ENCODE measurements at regions not wholly inside any gene's neighbourhood (a gene's known extent, or its start where the extent isn't known, plus 50 kb on each side); places are given as distances from the start of the nearest gene placed in this dataset.

DNA sequence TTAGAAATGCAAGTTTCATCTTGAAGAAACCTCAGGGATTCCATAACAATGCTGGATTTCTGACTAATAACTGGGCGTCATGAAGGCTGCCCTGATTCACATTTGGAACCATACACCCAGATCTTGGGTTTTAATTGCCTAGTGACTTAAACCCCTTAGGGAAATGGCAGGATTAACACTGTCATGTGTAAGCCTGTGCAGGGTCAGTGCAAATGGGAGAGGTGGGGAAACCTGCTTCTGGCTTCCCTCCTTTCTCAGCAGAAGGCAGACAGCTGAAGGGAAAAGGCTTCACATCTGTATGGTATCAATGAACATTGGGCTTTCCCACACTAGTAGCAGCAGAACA lies 364.2 kb downstream of the ANKRD30A start:
- TF ChIP-seq, protein P1, sequence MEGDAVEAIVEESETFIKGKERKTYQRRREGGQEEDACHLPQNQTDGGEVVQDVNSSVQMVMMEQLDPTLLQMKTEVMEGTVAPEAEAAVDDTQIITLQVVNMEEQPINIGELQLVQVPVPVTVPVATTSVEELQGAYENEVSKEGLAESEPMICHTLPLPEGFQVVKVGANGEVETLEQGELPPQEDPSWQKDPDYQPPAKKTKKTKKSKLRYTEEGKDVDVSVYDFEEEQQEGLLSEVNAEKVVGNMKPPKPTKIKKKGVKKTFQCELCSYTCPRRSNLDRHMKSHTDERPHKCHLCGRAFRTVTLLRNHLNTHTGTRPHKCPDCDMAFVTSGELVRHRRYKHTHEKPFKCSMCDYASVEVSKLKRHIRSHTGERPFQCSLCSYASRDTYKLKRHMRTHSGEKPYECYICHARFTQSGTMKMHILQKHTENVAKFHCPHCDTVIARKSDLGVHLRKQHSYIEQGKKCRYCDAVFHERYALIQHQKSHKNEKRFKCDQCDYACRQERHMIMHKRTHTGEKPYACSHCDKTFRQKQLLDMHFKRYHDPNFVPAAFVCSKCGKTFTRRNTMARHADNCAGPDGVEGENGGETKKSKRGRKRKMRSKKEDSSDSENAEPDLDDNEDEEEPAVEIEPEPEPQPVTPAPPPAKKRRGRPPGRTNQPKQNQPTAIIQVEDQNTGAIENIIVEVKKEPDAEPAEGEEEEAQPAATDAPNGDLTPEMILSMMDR (IDR thresholded peaks at IDR 0.05): no peak
- no peak for TF ChIP-seq POLR2AphosphoS5 (IDR thresholded peaks at IDR 0.05)
